ENCODE measurements at regions not wholly inside any gene's neighbourhood (a gene's known extent, or its start where the extent isn't known, plus 50 kb on each side); places are given as distances from the start of the nearest gene placed in this dataset.

DNA sequence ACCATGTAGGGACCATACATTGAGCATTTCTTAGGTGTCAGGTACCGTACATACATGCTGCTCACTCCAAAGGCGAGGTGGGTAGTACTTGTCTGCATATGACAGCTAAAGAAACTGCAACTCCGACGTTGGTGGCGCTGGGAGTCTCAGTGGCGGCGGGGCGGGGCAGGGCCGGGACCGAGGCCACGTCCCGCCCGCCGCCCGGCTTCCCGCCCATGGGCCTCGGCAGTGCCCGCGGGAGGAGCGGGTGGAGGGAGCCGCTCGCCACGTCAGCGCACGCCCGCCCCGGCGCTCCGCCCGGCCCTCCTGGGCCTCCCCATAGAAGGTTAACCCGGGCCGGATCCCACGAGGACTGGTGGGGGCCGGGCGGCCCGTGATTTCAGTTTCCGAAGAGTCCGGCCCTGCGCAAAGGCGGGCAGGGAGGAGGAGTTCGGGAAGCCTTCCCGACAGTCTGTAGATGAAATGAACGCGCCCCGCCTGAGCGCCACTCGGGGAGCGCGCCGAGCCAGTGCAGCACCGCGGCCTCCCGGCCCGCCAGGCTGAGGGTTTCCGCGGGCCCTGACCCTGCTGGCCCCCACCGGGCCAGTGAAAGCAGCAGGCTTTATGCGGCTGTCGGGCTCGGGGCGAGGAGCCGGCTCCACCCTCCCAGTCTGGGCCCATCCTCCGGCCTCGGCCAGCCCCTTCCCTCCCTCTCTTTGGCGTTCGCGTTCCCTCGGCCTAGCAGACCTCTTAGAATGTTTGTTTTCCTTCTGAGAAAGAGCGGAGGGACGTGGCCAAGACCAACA, 119.9 kb upstream of the JUN start (continued):
- TF ChIP-seq MED1 (CRISPR knock-in tag; IDR thresholded peaks at IDR 0.05; ENCODE audit: borderline replicate concordance) (no peak), PRMT5 (CRISPR knock-in tag; IDR thresholded peaks at IDR 0.05) (no peak), TBP (optimal IDR thresholded peaks at IDR 0.05; ENCODE audit: low read depth, low read length) (peak; percentile 43), CHD4 (IDR thresholded peaks at IDR 0.05; ENCODE audit: insufficient read depth, insufficient replicate concordance, low read depth, low read length, poor library complexity, severe bottlenecking) (no peak), KDM2B (CRISPR knock-in tag; IDR thresholded peaks at IDR 0.05) (no peak), SOX6 (IDR thresholded peaks at IDR 0.05) (no peak), CXXC5 (CRISPR knock-in tag; IDR thresholded peaks at IDR 0.05) (peak; percentile 74), NCOR1 (IDR thresholded peaks at IDR 0.05) (peak; percentile 23; the same call in 1 of the 2 replicates), CC2D1A (IDR thresholded peaks at IDR 0.05) (no peak), PURB (CRISPR knock-in tag; IDR thresholded peaks at IDR 0.05; ENCODE audit: low read depth) (no peak), TAF9B (IDR thresholded peaks at IDR 0.05; ENCODE audit: partially characterized antibody) (no peak)
- TF ChIP-seq, protein P1, sequence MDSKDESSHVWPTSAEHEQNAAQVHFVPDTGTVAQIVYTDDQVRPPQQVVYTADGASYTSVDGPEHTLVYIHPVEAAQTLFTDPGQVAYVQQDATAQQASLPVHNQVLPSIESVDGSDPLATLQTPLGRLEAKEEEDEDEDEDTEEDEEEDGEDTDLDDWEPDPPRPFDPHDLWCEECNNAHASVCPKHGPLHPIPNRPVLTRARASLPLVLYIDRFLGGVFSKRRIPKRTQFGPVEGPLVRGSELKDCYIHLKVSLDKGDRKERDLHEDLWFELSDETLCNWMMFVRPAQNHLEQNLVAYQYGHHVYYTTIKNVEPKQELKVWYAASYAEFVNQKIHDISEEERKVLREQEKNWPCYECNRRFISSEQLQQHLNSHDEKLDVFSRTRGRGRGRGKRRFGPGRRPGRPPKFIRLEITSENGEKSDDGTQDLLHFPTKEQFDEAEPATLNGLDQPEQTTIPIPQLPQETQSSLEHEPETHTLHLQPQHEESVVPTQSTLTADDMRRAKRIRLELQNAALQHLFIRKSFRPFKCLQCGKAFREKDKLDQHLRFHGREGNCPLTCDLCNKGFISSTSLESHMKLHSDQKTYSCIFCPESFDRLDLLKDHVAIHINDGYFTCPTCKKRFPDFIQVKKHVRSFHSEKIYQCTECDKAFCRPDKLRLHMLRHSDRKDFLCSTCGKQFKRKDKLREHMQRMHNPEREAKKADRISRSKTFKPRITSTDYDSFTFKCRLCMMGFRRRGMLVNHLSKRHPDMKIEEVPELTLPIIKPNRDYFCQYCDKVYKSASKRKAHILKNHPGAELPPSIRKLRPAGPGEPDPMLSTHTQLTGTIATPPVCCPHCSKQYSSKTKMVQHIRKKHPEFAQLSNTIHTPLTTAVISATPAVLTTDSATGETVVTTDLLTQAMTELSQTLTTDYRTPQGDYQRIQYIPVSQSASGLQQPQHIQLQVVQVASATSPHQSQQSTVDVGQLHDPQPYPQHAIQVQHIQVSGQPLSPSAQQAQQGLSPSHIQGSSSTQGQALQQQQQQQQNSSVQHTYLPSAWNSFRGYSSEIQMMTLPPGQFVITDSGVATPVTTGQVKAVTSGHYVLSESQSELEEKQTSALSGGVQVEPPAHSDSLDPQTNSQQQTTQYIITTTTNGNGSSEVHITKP (IDR thresholded peaks at IDR 0.05; ENCODE audit: partially characterized antibody): no peak
- TF ChIP-seq, protein P2, sequence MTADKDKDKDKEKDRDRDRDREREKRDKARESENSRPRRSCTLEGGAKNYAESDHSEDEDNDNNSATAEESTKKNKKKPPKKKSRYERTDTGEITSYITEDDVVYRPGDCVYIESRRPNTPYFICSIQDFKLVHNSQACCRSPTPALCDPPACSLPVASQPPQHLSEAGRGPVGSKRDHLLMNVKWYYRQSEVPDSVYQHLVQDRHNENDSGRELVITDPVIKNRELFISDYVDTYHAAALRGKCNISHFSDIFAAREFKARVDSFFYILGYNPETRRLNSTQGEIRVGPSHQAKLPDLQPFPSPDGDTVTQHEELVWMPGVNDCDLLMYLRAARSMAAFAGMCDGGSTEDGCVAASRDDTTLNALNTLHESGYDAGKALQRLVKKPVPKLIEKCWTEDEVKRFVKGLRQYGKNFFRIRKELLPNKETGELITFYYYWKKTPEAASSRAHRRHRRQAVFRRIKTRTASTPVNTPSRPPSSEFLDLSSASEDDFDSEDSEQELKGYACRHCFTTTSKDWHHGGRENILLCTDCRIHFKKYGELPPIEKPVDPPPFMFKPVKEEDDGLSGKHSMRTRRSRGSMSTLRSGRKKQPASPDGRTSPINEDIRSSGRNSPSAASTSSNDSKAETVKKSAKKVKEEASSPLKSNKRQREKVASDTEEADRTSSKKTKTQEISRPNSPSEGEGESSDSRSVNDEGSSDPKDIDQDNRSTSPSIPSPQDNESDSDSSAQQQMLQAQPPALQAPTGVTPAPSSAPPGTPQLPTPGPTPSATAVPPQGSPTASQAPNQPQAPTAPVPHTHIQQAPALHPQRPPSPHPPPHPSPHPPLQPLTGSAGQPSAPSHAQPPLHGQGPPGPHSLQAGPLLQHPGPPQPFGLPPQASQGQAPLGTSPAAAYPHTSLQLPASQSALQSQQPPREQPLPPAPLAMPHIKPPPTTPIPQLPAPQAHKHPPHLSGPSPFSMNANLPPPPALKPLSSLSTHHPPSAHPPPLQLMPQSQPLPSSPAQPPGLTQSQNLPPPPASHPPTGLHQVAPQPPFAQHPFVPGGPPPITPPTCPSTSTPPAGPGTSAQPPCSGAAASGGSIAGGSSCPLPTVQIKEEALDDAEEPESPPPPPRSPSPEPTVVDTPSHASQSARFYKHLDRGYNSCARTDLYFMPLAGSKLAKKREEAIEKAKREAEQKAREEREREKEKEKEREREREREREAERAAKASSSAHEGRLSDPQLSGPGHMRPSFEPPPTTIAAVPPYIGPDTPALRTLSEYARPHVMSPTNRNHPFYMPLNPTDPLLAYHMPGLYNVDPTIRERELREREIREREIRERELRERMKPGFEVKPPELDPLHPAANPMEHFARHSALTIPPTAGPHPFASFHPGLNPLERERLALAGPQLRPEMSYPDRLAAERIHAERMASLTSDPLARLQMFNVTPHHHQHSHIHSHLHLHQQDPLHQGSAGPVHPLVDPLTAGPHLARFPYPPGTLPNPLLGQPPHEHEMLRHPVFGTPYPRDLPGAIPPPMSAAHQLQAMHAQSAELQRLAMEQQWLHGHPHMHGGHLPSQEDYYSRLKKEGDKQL (CRISPR knock-in tag; IDR thresholded peaks at IDR 0.05; ENCODE audit: borderline replicate concordance): no peak
- TF ChIP-seq, protein P3, sequence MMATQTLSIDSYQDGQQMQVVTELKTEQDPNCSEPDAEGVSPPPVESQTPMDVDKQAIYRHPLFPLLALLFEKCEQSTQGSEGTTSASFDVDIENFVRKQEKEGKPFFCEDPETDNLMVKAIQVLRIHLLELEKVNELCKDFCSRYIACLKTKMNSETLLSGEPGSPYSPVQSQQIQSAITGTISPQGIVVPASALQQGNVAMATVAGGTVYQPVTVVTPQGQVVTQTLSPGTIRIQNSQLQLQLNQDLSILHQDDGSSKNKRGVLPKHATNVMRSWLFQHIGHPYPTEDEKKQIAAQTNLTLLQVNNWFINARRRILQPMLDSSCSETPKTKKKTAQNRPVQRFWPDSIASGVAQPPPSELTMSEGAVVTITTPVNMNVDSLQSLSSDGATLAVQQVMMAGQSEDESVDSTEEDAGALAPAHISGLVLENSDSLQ (IDR thresholded peaks at IDR 0.05): no peak
